B cell (primary cell): ENCODE measurements at regions not wholly inside any gene's neighbourhood (a gene's known extent, or its start where the extent isn't known, plus 50 kb on each side); places are given as distances from the start of the nearest gene placed in this dataset.

Experiments
- CTCF ChIP-seq: fragments of 200-600 bp; IDR thresholded peaks from one replicate; pipeline ENCODE4 v1.8.0; 2022; ENCODE audit warnings: antibody characterized with exemption, mild to moderate bottlenecking
- EZH2 ChIP-seq: IDR thresholded peaks from 2 replicates; pipeline ENCODE4 v1.6.1; 2012; ENCODE audit warnings: borderline replicate concordance, low read depth, mild to moderate bottlenecking, moderate library complexity, low read length; ENCODE audit not compliant: insufficient read depth, poor library complexity, severe bottlenecking

- TF ChIP-seq CTCF (no peak), EZH2 (no peak)
Observed at GRCh38 chr12:3378655-3379054, 112.3 kb upstream of the PRMT8 start.
